GM23248 (cell line): ENCODE measurements at regions not wholly inside any gene's neighbourhood (a gene's known extent, or its start where the extent isn't known, plus 50 kb on each side); places are given as distances from the start of the nearest gene placed in this dataset.

Source experiments
- DNase-seq: peaks from one replicate; pipeline ENCODE4 v3.0.0-alpha.2; 2015
- H2AFZ ChIP-seq: fragments of 200-600 bp; sonication (generic); 2 replicates; pipeline ENCODE4 v1.6.1; 2016; ENCODE audit warnings: antibody characterized with exemption
- H3F3A ChIP-seq: fragments of 200-600 bp; sonication (generic); 2 replicates; pipeline ENCODE4 v1.6.1; 2016; ENCODE audit warnings: mild to moderate bottlenecking, antibody characterized with exemption, mixed run types; ENCODE audit not compliant: insufficient read depth
- H3K27ac ChIP-seq: fragments of 200-600 bp; sonication (generic); 2 replicates; pipeline ENCODE4 v1.5.1; 2016; ENCODE audit warnings: mild to moderate bottlenecking
- H3K27me3 ChIP-seq: fragments of 200-600 bp; sonication (generic); replicated peaks from 2 replicates; pipeline ENCODE4 v1.6.1; 2016; ENCODE audit warnings: mild to moderate bottlenecking; ENCODE audit not compliant: insufficient read depth
- H3K36me3 ChIP-seq: fragments of 200-600 bp; sonication (generic); 2 replicates; pipeline ENCODE4 v1.6.1; 2016; ENCODE audit warnings: low read depth, mild to moderate bottlenecking
- H3K4me1 ChIP-seq: fragments of 200-600 bp; sonication (generic); 2 replicates; pipeline ENCODE4 v1.6.1; 2016; ENCODE audit warnings: mild to moderate bottlenecking; ENCODE audit not compliant: insufficient read depth
- H3K4me2 ChIP-seq: fragments of 200-600 bp; sonication (generic); one replicate; pipeline ENCODE4 v1.6.1; 2016; ENCODE audit warnings: mild to moderate bottlenecking; ENCODE audit not compliant: unreplicated experiment
- H3K4me3 ChIP-seq: fragments of 200-600 bp; sonication (generic); 2 replicates; pipeline ENCODE4 v1.5.1; 2016; ENCODE audit warnings: mild to moderate bottlenecking
- H3K79me2 ChIP-seq: fragments of 200-600 bp; sonication (generic); 2 replicates; pipeline ENCODE4 v1.6.1; 2016; ENCODE audit warnings: mild to moderate bottlenecking; ENCODE audit not compliant: insufficient read depth
- H3K9ac ChIP-seq: fragments of 200-600 bp; sonication (generic); 2 replicates; pipeline ENCODE4 v1.6.1; 2016; ENCODE audit warnings: mild to moderate bottlenecking
- H3K9me2 ChIP-seq: fragments of 200-600 bp; sonication (generic); 2 replicates; pipeline ENCODE4 v1.6.1; 2016; ENCODE audit warnings: mixed run types, mild to moderate bottlenecking, moderate library complexity; ENCODE audit not compliant: insufficient read depth
- H3K9me3 ChIP-seq: fragments of 200-600 bp; sonication (generic); one replicate; pipeline ENCODE4 v1.6.1; 2017; ENCODE audit warnings: low read depth
- H4K20me1 ChIP-seq: fragments of 200-600 bp; sonication (generic); 2 replicates; pipeline ENCODE4 v1.6.0; 2016; ENCODE audit not compliant: insufficient read depth
- EZH2 ChIP-seq: fragments of 200-600 bp; sonication (generic); IDR thresholded peaks from 2 replicates; pipeline ENCODE4 v1.6.1; 2018; ENCODE audit warnings: antibody characterized with exemption, mild to moderate bottlenecking; ENCODE audit not compliant: insufficient read depth, poor library complexity, severe bottlenecking
- EZH2phosphoT487 ChIP-seq: fragments of 200-600 bp; sonication (generic); IDR thresholded peaks from 2 replicates; pipeline ENCODE4 v1.6.1; 2018; ENCODE audit warnings: antibody characterized with exemption, moderate library complexity, mild to moderate bottlenecking, low read depth; ENCODE audit not compliant: insufficient read depth
- WGBS, 2 experiments: methylation state at CpG; one replicate each; pipeline ENCODE4 v1.1.6; 2015 to 2017; ENCODE audit warnings: low lambda C conversion rate in 2 of 2, low coverage in 1 of 2; ENCODE audit errors: missing lambda C conversion rate in 2 of 2; 5-methylcytosine and 5-hydroxymethylcytosine counted together
- in situ Hi-C: fragments of 300-500 bp; cut with MboI; formaldehyde crosslinking; loops from 2 replicates; pipeline ENCODE4 v1.15.0; 2020

DNA sequence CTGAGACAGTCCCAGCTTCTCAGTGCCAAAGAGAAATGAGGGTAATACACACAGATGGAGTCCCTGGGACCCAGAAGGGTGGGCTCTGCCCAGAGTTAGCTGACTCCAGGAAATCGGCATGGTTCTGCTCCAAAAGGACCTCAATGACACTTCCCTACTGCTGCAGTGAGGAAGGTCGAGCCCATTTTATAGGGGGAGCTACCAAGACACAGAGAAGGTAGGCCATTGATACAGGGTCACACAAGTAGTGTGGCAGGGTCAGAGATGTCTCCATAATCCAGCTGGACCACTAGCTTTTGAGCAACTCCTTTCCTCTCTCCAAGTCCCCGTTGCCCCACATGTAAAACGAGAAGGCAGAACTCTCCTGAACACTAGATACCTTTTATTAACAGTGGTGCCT is 276.9 kb downstream of the MYCN start:
- H3K36me3 ChIP-seq = no peaks in the 10 kb centered on the region
- in situ Hi-C loops = no loop called here
- no peak overlapping the region for H3K4me2 ChIP-seq
- no peaks in the 10 kb centered on the region for H3K79me2 ChIP-seq
- H2AFZ ChIP-seq = no peak overlapping the region
- no peak for DNase-seq
- TF ChIP-seq EZH2 (no peak), EZH2phosphoT487 (no peak)
- 2 to 12% methylated on average over 4 of the region's 4 CpGs for WGBS, 2 experiments
- no peaks in the 10 kb centered on the region for H4K20me1 ChIP-seq
- no peak overlapping the region for H3K9ac ChIP-seq
- no peaks in the 10 kb centered on the region for H3K4me1 ChIP-seq
- H3K27me3 ChIP-seq = no peaks in the 10 kb centered on the region
- no peak overlapping the region for H3K27ac ChIP-seq
- no peaks in the 10 kb centered on the region for H3K9me3 ChIP-seq
- no peaks in the 10 kb centered on the region for H3K9me2 ChIP-seq
- no peak overlapping the region for H3K4me3 ChIP-seq
- no peaks in the 10 kb centered on the region for H3F3A ChIP-seq

DNA sequence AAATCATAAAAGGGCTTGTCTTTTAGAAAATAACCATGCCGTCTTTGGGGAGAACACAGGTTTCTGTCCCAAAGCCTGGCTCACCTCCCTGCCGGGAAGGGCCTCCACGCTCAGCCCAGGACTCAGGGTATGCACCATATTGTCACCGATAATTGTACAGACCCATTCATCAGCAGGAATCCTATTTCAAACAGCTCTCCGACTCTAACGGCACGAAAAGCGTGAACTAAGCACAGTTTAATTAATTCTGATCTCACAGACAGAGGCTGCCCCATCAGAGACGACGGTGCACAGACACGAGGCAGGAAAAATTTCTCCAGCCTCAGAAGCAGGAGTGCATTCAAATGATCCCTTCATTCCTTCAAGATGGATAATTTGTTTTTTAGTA is 276.2 kb downstream of the MYCN start:
- no peak for TF ChIP-seq EZH2
- no peak for TF ChIP-seq EZH2phosphoT487
- Histone ChIP-seq H3K9me2 (no peaks in the 10 kb centered on the region), H3K9me3 (no peaks in the 10 kb centered on the region), H3K79me2 (no peaks in the 10 kb centered on the region), H3K4me2 (no peak overlapping the region), H3K27me3 (no peaks in the 10 kb centered on the region), H2AFZ (no peak overlapping the region), H3F3A (no peaks in the 10 kb centered on the region), H3K4me3 (no peak overlapping the region), H3K4me1 (no peaks in the 10 kb centered on the region), H3K36me3 (no peaks in the 10 kb centered on the region), H3K27ac (no peak overlapping the region), H3K9ac (no peak overlapping the region), H4K20me1 (no peaks in the 10 kb centered on the region)
- in situ Hi-C loops = no loop called here
- DNase-seq = no peak
- WGBS, 2 experiments = 28 to 30% methylated on average over 11 of the region's 11 CpGs

DNA sequence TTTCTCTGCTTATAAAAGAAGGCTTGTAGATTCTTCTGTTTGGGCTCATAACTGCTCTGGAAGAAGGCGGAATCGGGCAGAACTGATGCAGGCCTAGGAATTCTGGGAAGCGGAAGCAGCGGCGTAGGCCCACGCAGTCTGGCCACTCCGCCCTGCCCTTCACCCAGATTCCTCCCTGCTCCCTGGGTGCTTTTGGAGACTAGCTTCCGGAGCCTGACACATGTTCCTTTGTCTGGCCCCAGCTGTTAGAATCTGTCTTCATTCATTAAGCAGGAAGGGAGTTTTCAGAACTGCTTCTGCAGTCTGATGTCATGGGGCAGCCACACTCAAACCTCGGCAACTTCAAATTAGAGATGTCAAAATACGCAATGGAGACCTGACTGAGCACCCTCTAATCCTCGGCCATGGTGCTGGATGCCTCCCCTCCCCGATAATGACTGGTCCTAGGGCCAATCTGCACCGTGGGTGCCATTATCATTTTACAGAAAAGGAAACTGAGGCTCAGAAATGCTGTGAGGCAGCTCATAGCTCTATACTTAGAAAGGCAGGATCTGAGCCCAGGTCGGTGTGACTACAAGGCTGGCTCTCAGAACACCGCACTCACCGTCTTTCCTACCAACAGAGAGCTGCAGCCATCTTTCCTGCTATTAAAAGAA is 275.7 kb downstream of the MYCN start:
- no peak for DNase-seq
- Histone ChIP-seq H3F3A (no peaks in the 10 kb centered on the region), H3K9ac (no peak overlapping the region), H3K27me3 (no peaks in the 10 kb centered on the region), H3K9me2 (no peaks in the 10 kb centered on the region), H2AFZ (no peak overlapping the region), H3K9me3 (no peaks in the 10 kb centered on the region), H3K79me2 (no peaks in the 10 kb centered on the region), H3K4me3 (no peak overlapping the region), H3K36me3 (no peaks in the 10 kb centered on the region), H4K20me1 (no peaks in the 10 kb centered on the region), H3K27ac (no peak overlapping the region), H3K4me1 (no peaks in the 10 kb centered on the region), H3K4me2 (no peak overlapping the region)
- TF ChIP-seq EZH2 (no peak), EZH2phosphoT487 (no peak)
- in situ Hi-C loops = no loop called here
- 29 to 33% methylated on average over 16 of the region's 16 CpGs for WGBS, 2 experiments

DNA sequence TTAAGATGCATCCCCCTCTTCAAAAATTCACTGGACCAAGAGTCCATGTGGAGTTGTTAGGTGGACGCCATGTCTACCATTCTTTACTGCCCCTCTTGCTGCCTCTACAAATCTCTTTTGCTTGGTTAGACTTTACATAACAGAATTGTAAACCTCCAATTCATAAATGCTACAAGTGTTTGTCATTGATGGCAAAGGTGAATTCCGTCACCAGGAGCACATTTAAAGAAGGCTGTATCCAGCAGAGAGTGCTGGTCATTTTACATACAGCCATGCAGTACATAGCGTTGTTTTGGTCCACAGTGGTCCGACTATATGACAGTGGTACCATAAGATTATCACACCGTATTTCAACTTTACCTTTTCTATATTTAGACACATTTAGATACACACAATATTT is 274.5 kb downstream of the MYCN start:
- Histone ChIP-seq H4K20me1 (no peaks in the 10 kb centered on the region), H3K27ac (no peak overlapping the region), H3K4me1 (no peaks in the 10 kb centered on the region), H3K9me2 (no peaks in the 10 kb centered on the region), H3K79me2 (no peaks in the 10 kb centered on the region), H3F3A (no peaks in the 10 kb centered on the region), H3K9ac (no peak overlapping the region), H3K36me3 (no peaks in the 10 kb centered on the region), H3K4me2 (no peak overlapping the region), H3K27me3 (no peaks in the 10 kb centered on the region), H3K9me3 (no peaks in the 10 kb centered on the region), H3K4me3 (no peak overlapping the region), H2AFZ (no peak overlapping the region)
- TF ChIP-seq EZH2phosphoT487 (no peak), EZH2 (no peak)
- no peak for DNase-seq
- in situ Hi-C loops = no loop called here
- 24 to 30% methylated on average over 5 of the region's 5 CpGs for WGBS, 2 experiments

DNA sequence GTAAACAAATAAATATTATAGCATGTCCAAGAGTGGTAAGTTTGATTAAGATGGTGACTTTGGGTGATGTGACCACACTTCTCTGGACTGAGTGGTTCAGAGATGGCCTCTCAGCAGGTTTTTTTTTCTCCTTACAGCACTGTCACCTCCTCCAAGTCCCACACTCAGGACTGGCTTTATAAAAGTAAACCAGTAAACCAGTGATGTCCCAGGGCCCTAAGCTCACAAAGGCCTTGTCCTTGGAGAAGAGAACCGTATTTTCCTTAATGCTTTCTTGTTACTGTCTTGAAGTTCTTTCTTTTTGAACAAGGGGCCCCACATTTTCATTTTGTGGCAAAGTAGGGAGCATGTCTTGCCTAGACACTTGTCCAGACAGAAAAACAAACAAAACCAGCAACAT is 274.0 kb downstream of the MYCN start:
- no peaks in the 10 kb centered on the region for H3K4me1 ChIP-seq
- no peaks in the 10 kb centered on the region for H3K9me3 ChIP-seq
- H3K27me3 ChIP-seq = no peaks in the 10 kb centered on the region
- no peaks in the 10 kb centered on the region for H3K79me2 ChIP-seq
- H4K20me1 ChIP-seq = no peaks in the 10 kb centered on the region
- no peak overlapping the region for H3K4me3 ChIP-seq
- in situ Hi-C loops = no loop called here
- no peak overlapping the region for H3K9ac ChIP-seq
- H3F3A ChIP-seq = no peaks in the 10 kb centered on the region
- H3K4me2 ChIP-seq = no peak overlapping the region
- no peaks in the 10 kb centered on the region for H3K36me3 ChIP-seq
- H3K27ac ChIP-seq = no peak overlapping the region
- DNase-seq = no peak
- TF ChIP-seq EZH2phosphoT487 = no peak
- no peak for TF ChIP-seq EZH2
- WGBS, 2 experiments = 10 to 18% methylated on average over 1 of the region's 1 CpG
- H2AFZ ChIP-seq = no peak overlapping the region
- no peaks in the 10 kb centered on the region for H3K9me2 ChIP-seq
